ENCODE measurements at regions not wholly inside any gene's neighbourhood (a gene's known extent, or its start where the extent isn't known, plus 50 kb on each side); places are given as distances from the start of the nearest gene placed in this dataset.

DNA sequence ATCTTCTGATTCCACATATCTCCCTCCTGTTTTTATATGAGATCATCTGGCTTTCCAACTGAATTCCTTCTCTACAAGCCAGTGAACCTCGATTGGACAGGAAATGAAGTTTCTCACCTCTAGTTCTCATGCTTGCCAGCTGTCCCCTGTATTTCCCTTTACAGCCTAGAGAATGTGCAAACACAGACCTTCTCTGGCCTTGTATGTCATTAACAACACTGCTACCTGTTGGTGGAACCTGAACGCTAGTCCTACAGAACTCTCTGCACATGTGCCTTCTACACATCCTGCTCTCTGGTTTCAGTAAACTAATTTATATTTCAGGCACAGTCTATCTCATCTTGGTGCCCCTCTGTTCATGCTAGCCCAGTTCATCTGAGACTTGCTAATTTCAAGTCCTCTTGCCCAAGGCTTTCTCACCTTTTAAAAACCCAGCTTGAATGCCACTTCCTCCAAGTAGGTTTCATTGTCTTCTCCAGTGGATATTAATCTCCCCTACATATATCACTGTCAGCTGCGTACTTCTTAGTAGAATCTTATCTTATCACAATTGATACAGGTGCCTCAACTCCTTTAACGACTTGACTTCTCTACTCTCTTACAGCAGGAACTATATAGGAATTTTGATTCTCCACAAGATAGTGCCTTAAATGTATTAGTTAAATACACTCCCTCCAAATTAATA lies 549.9 kb downstream of the PLPP3 start:
- Histone ChIP-seq H3K9ac (ENCODE audit: insufficient read depth in 1 of 2, low read length in 2 of 2) (no peak overlapping the region), H3K27ac (ENCODE audit: low read depth in 1 of 2, low read length in 1 of 2) (no peak overlapping the region), H3K27me3 (ENCODE audit: control insufficient read depth in 3 of 3, insufficient read depth in 3 of 3, low read length in 2 of 3) (no peaks in the 10 kb centered on the region), H3K36me3 (ENCODE audit: control insufficient read depth in 4 of 4, insufficient read depth in 4 of 4, low read length in 4 of 4) (no peaks in the 10 kb centered on the region), H3K4me1 (ENCODE audit: control insufficient read depth in 5 of 5, insufficient read depth in 5 of 5, low read length in 5 of 5) (peaks cover 0 to 11% (median 4%) of the 10 kb centered on the region in 5 donors), H3K9me3 (ENCODE audit: control insufficient read depth in 4 of 4, insufficient read depth in 3 of 4, low read length in 3 of 4) (no peaks in the 10 kb centered on the region), H3K4me3 (no peak overlapping the region)
- WGBS, 2 donors: 56 to 68% methylated on average over 4 of the region's 4 CpGs
- ATAC-seq (ENCODE audit: insufficient read depth, low FRiP score) (no peak), DNase-seq (peak in 2 of 3 donors; percentile 48 to 56)
- TF ChIP-seq, protein P1, sequence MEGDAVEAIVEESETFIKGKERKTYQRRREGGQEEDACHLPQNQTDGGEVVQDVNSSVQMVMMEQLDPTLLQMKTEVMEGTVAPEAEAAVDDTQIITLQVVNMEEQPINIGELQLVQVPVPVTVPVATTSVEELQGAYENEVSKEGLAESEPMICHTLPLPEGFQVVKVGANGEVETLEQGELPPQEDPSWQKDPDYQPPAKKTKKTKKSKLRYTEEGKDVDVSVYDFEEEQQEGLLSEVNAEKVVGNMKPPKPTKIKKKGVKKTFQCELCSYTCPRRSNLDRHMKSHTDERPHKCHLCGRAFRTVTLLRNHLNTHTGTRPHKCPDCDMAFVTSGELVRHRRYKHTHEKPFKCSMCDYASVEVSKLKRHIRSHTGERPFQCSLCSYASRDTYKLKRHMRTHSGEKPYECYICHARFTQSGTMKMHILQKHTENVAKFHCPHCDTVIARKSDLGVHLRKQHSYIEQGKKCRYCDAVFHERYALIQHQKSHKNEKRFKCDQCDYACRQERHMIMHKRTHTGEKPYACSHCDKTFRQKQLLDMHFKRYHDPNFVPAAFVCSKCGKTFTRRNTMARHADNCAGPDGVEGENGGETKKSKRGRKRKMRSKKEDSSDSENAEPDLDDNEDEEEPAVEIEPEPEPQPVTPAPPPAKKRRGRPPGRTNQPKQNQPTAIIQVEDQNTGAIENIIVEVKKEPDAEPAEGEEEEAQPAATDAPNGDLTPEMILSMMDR (IDR thresholded peaks at IDR 0.05; ENCODE audit: control extremely low read depth, extremely low read depth): no peak

DNA sequence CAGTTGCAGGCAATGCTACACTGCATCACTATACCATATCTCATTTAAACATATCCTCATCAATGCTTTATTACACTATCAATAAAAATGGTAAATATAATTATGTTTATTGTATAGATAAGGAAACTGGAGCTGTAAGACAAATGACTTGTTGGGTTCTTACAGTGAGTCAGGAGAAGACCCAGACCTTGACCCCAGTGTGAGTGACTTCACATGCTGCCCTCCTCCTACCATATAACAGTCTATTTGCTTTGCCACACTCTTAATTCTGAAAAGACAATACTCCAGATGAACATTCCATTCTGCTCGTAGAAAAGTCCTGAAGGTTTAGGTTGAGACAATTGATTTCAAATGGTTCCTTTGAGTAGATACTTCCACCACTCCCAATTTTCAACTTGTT lies 550.5 kb downstream of the PLPP3 start:
- DNase-seq (no peak), ATAC-seq (ENCODE audit: insufficient read depth, low FRiP score) (no peak)
- Histone ChIP-seq H3K9ac (ENCODE audit: insufficient read depth in 1 of 2, low read length in 2 of 2) (no peak overlapping the region), H3K36me3 (ENCODE audit: control insufficient read depth in 4 of 4, insufficient read depth in 4 of 4, low read length in 4 of 4) (no peaks in the 10 kb centered on the region), H3K27me3 (ENCODE audit: control insufficient read depth in 3 of 3, insufficient read depth in 3 of 3, low read length in 2 of 3) (no peaks in the 10 kb centered on the region), H3K9me3 (ENCODE audit: control insufficient read depth in 4 of 4, insufficient read depth in 3 of 4, low read length in 3 of 4) (no peaks in the 10 kb centered on the region), H3K4me3 (no peak overlapping the region), H3K4me1 (ENCODE audit: control insufficient read depth in 5 of 5, insufficient read depth in 5 of 5, low read length in 5 of 5) (peaks cover 0 to 11% (median 4%) of the 10 kb centered on the region in 5 donors), H3K27ac (ENCODE audit: low read depth in 1 of 2, low read length in 1 of 2) (no peak overlapping the region)
- WGBS, 2 donors: 68 to 89% methylated on average over 1 of the region's 1 CpG
- TF ChIP-seq, protein P1 (IDR thresholded peaks at IDR 0.05; ENCODE audit: control extremely low read depth, extremely low read depth): no peak

DNA sequence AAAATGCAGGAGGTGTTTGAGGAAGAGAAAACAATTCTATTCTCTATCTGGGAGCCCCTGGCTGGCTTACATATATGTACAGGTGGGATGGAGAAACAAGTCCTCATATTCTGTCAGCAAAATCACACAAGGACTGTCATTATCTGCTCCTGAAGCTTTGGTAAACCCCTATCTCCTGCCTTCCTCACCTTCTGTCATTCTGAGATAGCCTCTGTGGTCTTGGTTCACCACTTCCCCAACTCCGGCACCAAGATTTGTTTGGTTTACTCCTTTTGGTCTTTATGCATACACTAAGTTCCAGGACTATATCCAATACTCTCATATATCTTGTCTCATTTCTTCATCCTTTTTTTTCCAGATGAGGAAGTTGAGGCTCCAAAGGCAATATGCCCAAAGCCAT lies 551.1 kb downstream of the PLPP3 start:
- Histone ChIP-seq H3K4me3 (no peak overlapping the region), H3K36me3 (ENCODE audit: control insufficient read depth in 4 of 4, insufficient read depth in 4 of 4, low read length in 4 of 4) (no peaks in the 10 kb centered on the region), H3K27me3 (ENCODE audit: control insufficient read depth in 3 of 3, insufficient read depth in 3 of 3, low read length in 2 of 3) (no peaks in the 10 kb centered on the region), H3K4me1 (ENCODE audit: control insufficient read depth in 5 of 5, insufficient read depth in 5 of 5, low read length in 5 of 5) (peaks cover 0 to 5% (median 4%) of the 10 kb centered on the region in 5 donors), H3K9ac (ENCODE audit: insufficient read depth in 1 of 2, low read length in 2 of 2) (no peak overlapping the region), H3K9me3 (ENCODE audit: control insufficient read depth in 4 of 4, insufficient read depth in 3 of 4, low read length in 3 of 4) (no peaks in the 10 kb centered on the region), H3K27ac (ENCODE audit: low read depth in 1 of 2, low read length in 1 of 2) (no peak overlapping the region)
- WGBS, 2 donors: 34 to 72% methylated on average over 1 of the region's 1 CpG
- ATAC-seq (ENCODE audit: insufficient read depth, low FRiP score) (no peak), DNase-seq (no peak)
- TF ChIP-seq, protein P1 (IDR thresholded peaks at IDR 0.05; ENCODE audit: control extremely low read depth, extremely low read depth): no peak

DNA sequence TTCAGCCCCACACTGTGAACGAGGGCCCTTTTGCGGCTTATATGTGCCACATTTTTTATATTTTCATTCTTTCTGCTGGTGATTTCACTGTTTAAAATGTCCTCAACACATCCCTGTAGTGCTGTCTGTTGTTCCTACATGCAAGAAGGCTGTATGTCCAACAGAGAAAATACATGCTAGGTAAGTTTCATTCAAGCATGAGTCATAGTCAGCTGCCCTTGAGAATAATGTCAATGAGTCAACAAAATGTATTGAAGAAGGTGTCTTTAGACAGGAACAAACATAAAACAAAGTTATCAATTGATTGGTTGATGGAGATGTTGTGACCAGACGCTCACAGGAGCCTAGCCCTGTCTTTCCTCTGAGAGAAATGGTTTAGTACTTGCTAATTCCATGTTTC lies 553.4 kb downstream of the PLPP3 start:
- H3K4me3 ChIP-seq: no peak overlapping the region
- H3K36me3 ChIP-seq (ENCODE audit: control insufficient read depth in 4 of 4, insufficient read depth in 4 of 4, low read length in 4 of 4): no peaks in the 10 kb centered on the region
- 83 to 93% methylated on average over 3 of the region's 3 CpGs for whole genome bisulfite sequencing, 2 donors
- H3K9ac ChIP-seq (ENCODE audit: insufficient read depth in 1 of 2, low read length in 2 of 2): no peak overlapping the region
- TF ChIP-seq, protein P1 (IDR thresholded peaks at IDR 0.05; ENCODE audit: control extremely low read depth, extremely low read depth): no peak
- H3K27me3 ChIP-seq (ENCODE audit: control insufficient read depth in 3 of 3, insufficient read depth in 3 of 3, low read length in 2 of 3): no peaks in the 10 kb centered on the region
- peaks cover 0 to 5% (median 0%) of the 10 kb centered on the region in 5 donors for H3K4me1 ChIP-seq (ENCODE audit: control insufficient read depth in 5 of 5, insufficient read depth in 5 of 5, low read length in 5 of 5)
- DNase-seq (no peak), ATAC-seq (ENCODE audit: insufficient read depth, low FRiP score) (no peak)
- peaks cover 0 to 3% (median 0%) of the 10 kb centered on the region in 4 donors for H3K9me3 ChIP-seq (ENCODE audit: control insufficient read depth in 4 of 4, insufficient read depth in 3 of 4, low read length in 3 of 4)
- H3K27ac ChIP-seq (ENCODE audit: low read depth in 1 of 2, low read length in 1 of 2): no peak overlapping the region
